ENCODE measurements at regions not wholly inside any gene's neighbourhood (a gene's known extent, or its start where the extent isn't known, plus 50 kb on each side); places are given as distances from the start of the nearest gene placed in this dataset.

GRCh38 chr2:180085144-180085543 is 78.0 kb upstream of the CWC22 start:
- TF ChIP-seq CTCF (conservative IDR thresholded peaks at IDR 0.05) (no peak), EZH2 (IDR thresholded peaks at IDR 0.05; ENCODE audit: low read depth) (no peak)
